ENCODE measurements at regions not wholly inside any gene's neighbourhood (a gene's known extent, or its start where the extent isn't known, plus 50 kb on each side); places are given as distances from the start of the nearest gene placed in this dataset.

GRCh38 chr13:63680704-63681103 lies 2265.1 kb upstream of the PCDH20 start (continued):
- no peak for TF ChIP-seq KDM5B (CRISPR knock-in tag; IDR thresholded peaks at IDR 0.05; ENCODE audit: borderline replicate concordance)
- no peak for TF ChIP-seq ZNF558 (CRISPR knock-in tag; IDR thresholded peaks at IDR 0.05; ENCODE audit: borderline replicate concordance)

- CTCF ChIA-PET (ENCODE audit: low intra/inter-chr PET ratio, low total read pairs), result no interaction called here
- no TSS peak for BruUV-seq (replicated peaks)
Observed at GRCh38 chr13:63671296-63671695, 2255.6 kb upstream of the PCDH20 start.

DNA sequence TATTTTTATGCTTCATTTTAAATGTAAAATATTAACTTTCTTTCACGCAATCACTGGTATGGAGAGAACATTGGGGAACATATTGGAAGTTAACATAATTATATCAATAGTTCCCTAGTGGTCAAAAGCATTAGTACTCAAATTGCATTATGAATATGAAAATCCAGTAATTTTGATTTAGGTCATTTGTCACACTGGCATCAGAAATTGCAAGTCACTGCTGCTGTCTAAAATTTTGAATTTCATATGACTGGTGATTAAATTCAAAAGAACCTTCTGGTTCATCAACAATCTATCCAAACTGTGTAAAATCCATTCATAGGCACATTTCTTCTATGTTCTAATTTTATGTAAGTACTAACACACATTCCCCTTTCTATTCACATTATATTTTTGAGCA lies 2235.7 kb upstream of the PCDH20 start:
- H2AFZ ChIP-seq (ENCODE audit: low read length), result no peak overlapping the region
- ChIA-PET CTCF (ENCODE audit: low intra/inter-chr PET ratio, low total read pairs) (no interaction called here), POLR2A (no interaction called here)
- no TSS peak for BruUV-seq (replicated peaks)
- H4K20me1 ChIP-seq (ENCODE audit: insufficient read depth, low read length), result no peaks in the 10 kb centered on the region
- no peaks in the 10 kb centered on the region for H3K27me3 ChIP-seq (ENCODE audit: control insufficient read depth in 1 of 2, insufficient read depth in 2 of 2, low read length in 2 of 2)
- no peaks in the 10 kb centered on the region for H3K36me3 ChIP-seq (replicated peaks in 1 of 2; ENCODE audit: control insufficient read depth in 1 of 2, insufficient read depth in 2 of 2, low read length in 2 of 2)
- ATAC-seq (no peak), DNase-seq (ENCODE audit: low spot score) (no peak), FAIRE-seq (no peak)
- intact Hi-C loops (cut with micrococcal nuclease; ENCODE audit: unreplicated experiment) (no loop called here), in situ Hi-C loops (cut with HindIII; ENCODE audit: extremely low pct_ligation_motif_present, low pct_unique_long_range_greater_than_20kb) (no loop called here)
- TF ChIP-seq CHD2 (IDR thresholded peaks at IDR 0.05; ENCODE audit: low read depth, low read length) (no peak), NFE2L2 (IDR thresholded peaks at IDR 0.05; ENCODE audit: low read length) (peak; percentile 62)
- no peaks in the 10 kb centered on the region for H3K4me1 ChIP-seq (ENCODE audit: insufficient read depth, low read length)
- no peaks in the 10 kb centered on the region for H3K9me3 ChIP-seq (ENCODE audit: low read length)
- no peak overlapping the region for H3K4me3 ChIP-seq (replicated peaks in 1 of 3; ENCODE audit: insufficient read depth in 1 of 3, low read depth in 2 of 3, low read length in 3 of 3)
- no peaks in the 10 kb centered on the region for H3K79me2 ChIP-seq (ENCODE audit: insufficient read depth, low read length)
- WGBS (ENCODE audit: low lambda C conversion rate), result 100% methylated on average over 1 of the region's 1 CpG
- no peak overlapping the region for H3K27ac ChIP-seq (ENCODE audit: extremely low read length, insufficient read depth, low read length)
- H3K4me2 ChIP-seq (ENCODE audit: low read depth, low read length), result no peak overlapping the region
- no peak overlapping the region for H3K9ac ChIP-seq (ENCODE audit: insufficient read depth, low read depth, low read length)

More at GRCh38 chr13:63671296-63671695, 2255.6 kb upstream of the PCDH20 start:
- Histone ChIP-seq H3K4me2 (ENCODE audit: low read depth, low read length) (no peak overlapping the region), H3K4me1 (ENCODE audit: insufficient read depth, low read length) (no peaks in the 10 kb centered on the region), H3K4me3 (replicated peaks in 1 of 3; ENCODE audit: insufficient read depth in 1 of 3, low read depth in 2 of 3, low read length in 3 of 3) (no peak overlapping the region), H3K79me2 (ENCODE audit: insufficient read depth, low read length) (no peaks in the 10 kb centered on the region), H3K36me3 (replicated peaks in 1 of 2; ENCODE audit: control insufficient read depth in 1 of 2, insufficient read depth in 2 of 2, low read length in 2 of 2) (no peaks in the 10 kb centered on the region), H4K20me1 (ENCODE audit: insufficient read depth, low read length) (no peaks in the 10 kb centered on the region), H2AFZ (ENCODE audit: low read length) (no peak overlapping the region), H3K27me3 (ENCODE audit: control insufficient read depth in 1 of 2, insufficient read depth in 2 of 2, low read length in 2 of 2) (no peaks in the 10 kb centered on the region), H3K27ac (ENCODE audit: extremely low read length, insufficient read depth, low read length) (no peak overlapping the region), H3K9me3 (ENCODE audit: low read length) (no peaks in the 10 kb centered on the region), H3K9ac (ENCODE audit: insufficient read depth, low read depth, low read length) (no peak overlapping the region)
- FAIRE-seq (no peak), DNase-seq (ENCODE audit: low spot score) (no peak), ATAC-seq (no peak)
- no peak for TF ChIP-seq ZNF264 (CRISPR knock-in tag; IDR thresholded peaks at IDR 0.05)
- TF ChIP-seq RELA (CRISPR knock-in tag; IDR thresholded peaks at IDR 0.05), result no peak
- TF ChIP-seq, protein P1, sequence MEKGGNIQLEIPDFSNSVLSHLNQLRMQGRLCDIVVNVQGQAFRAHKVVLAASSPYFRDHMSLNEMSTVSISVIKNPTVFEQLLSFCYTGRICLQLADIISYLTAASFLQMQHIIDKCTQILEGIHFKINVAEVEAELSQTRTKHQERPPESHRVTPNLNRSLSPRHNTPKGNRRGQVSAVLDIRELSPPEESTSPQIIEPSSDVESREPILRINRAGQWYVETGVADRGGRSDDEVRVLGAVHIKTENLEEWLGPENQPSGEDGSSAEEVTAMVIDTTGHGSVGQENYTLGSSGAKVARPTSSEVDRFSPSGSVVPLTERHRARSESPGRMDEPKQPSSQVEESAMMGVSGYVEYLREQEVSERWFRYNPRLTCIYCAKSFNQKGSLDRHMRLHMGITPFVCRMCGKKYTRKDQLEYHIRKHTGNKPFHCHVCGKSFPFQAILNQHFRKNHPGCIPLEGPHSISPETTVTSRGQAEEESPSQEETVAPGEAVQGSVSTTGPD (CRISPR knock-in tag; IDR thresholded peaks at IDR 0.05), result no peak
- no peak for TF ChIP-seq ZFAT (CRISPR knock-in tag; conservative IDR thresholded peaks at IDR 0.05)
- TF ChIP-seq ZNF292 (CRISPR knock-in tag; IDR thresholded peaks at IDR 0.05; ENCODE audit: borderline replicate concordance, low read depth), result no peak
- TF ChIP-seq CBX1 (IDR thresholded peaks at IDR 0.05; ENCODE audit: low read depth), result no peak
- TF ChIP-seq CHCHD3 (CRISPR knock-in tag; IDR thresholded peaks at IDR 0.05), result no peak
- TF ChIP-seq HES4 (CRISPR knock-in tag; IDR thresholded peaks at IDR 0.05; ENCODE audit: borderline replicate concordance), result no peak
- TF ChIP-seq GATAD2A (CRISPR knock-in tag; IDR thresholded peaks at IDR 0.05), result no peak
- TF ChIP-seq ZMYM3 (CRISPR knock-in tag; IDR thresholded peaks at IDR 0.05), result no peak
- in situ Hi-C loops (cut with HindIII; ENCODE audit: extremely low pct_ligation_motif_present, low pct_unique_long_range_greater_than_20kb), result no loop called here
- intact Hi-C loops (cut with micrococcal nuclease; ENCODE audit: unreplicated experiment), result no loop called here
- POLR2A ChIA-PET, result no interaction called here
